Tibial nerve (tissue), 4 donors: ENCODE measurements at regions not wholly inside any gene's neighbourhood (a gene's known extent, or its start where the extent isn't known, plus 50 kb on each side); places are given as distances from the start of the nearest gene placed in this dataset.
"Not testable (repeated sequence)": the region's sequence is repeated elsewhere in the genome, so short reads cannot be mapped to it uniquely, and the experiment has no call there.

Experiments used
- DNase-seq, 2 donors: peaks; one replicate each; pipeline ENCODE4 v3.0.0-alpha.2; 2019; ENCODE audit warnings: low spot score in 2 of 2
- H3K27ac ChIP-seq, 4 donors: fragments of 200-600 bp; sonication (generic) in 3 of 4; one replicate each; pipeline ENCODE4 v1.5.1; 2017 to 2019; ENCODE audit warnings: mild to moderate bottlenecking in 1 of 4
- H3K27me3 ChIP-seq, 2 donors: fragments of 200-600 bp; sonication (generic) in 1 of 2; one replicate each; pipeline versions ENCODE4 v1.5.1 to v1.6.0; 2017 to 2019
- H3K36me3 ChIP-seq, 3 donors: fragments of 200-600 bp; sonication (generic); one replicate each; pipeline ENCODE4 v1.5.1; 2018 to 2019
- H3K4me1 ChIP-seq, 4 donors: fragments of 200-600 bp; sonication (generic) in 3 of 4; one replicate each; pipeline ENCODE4 v1.5.1; 2017 to 2019
- H3K4me3 ChIP-seq, 4 donors: fragments of 200-600 bp; sonication (generic) in 3 of 4; one replicate each; pipeline ENCODE4 v1.5.1; 2017 to 2019; ENCODE audit warnings: mild to moderate bottlenecking in 1 of 4, moderate library complexity in 1 of 4
- H3K9me3 ChIP-seq, 4 donors: fragments of 200-600 bp; sonication (generic) in 3 of 4; one replicate each; pipeline ENCODE4 v1.5.1; 2017 to 2019
- EP300 ChIP-seq, 2 donors: sonication (generic); formaldehyde crosslinking; IDR thresholded peaks; one replicate each; pipeline ENCODE4 v1.6.1; 2017; ENCODE audit warnings: antibody characterized with exemption in 2 of 2, mild to moderate bottlenecking in 1 of 2
- POLR2A ChIP-seq, 2 donors: fragments of 450-650 bp; IDR thresholded peaks; one replicate each; pipeline ENCODE4 v1.6.1; 2017; ENCODE audit warnings: antibody characterized with exemption in 2 of 2, mild to moderate bottlenecking in 2 of 2, moderate library complexity in 2 of 2
- WGBS, 2 donors: methylation state at CpG; one replicate each; pipeline ENCODE4 v1.1.5; 2018; 5-methylcytosine and 5-hydroxymethylcytosine counted together
- TF ChIP-seq, protein P1 (sequence below), 5 experiments: fragments of 200-600 bp in 3 of 5; fragments of 450-650 bp in 2 of 5; sonication (generic) in 3 of 5; IDR thresholded peaks; one replicate each; pipeline ENCODE4 v1.5.1; 2016 to 2019; ENCODE audit warnings: antibody characterized with exemption in 5 of 5, mild to moderate bottlenecking in 3 of 5, moderate library complexity in 2 of 5

DNA sequence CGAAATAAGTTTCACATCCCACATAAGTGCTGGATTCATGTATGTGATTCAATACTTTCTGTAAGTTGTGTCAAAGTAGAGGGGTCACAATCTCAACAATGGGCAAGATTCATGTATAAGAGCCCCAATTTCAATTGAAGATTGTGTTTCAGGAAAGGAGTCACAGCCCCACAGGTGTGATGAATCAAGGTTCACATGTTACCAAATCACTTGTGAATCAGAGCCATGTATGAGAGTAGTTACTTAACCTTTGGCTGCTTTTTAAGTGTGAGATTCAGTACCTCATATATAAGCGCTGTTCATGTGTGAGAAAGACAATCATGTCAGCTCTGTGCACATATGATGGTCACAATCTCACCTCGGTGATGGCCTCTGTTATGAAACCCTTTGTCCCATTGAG, 1100.0 kb upstream of the AMELY start:
- TF ChIP-seq EP300 (IDR thresholded peaks at IDR 0.05) (no peak), POLR2A (IDR thresholded peaks at IDR 0.05) (no peak)
- TF ChIP-seq, protein P1, sequence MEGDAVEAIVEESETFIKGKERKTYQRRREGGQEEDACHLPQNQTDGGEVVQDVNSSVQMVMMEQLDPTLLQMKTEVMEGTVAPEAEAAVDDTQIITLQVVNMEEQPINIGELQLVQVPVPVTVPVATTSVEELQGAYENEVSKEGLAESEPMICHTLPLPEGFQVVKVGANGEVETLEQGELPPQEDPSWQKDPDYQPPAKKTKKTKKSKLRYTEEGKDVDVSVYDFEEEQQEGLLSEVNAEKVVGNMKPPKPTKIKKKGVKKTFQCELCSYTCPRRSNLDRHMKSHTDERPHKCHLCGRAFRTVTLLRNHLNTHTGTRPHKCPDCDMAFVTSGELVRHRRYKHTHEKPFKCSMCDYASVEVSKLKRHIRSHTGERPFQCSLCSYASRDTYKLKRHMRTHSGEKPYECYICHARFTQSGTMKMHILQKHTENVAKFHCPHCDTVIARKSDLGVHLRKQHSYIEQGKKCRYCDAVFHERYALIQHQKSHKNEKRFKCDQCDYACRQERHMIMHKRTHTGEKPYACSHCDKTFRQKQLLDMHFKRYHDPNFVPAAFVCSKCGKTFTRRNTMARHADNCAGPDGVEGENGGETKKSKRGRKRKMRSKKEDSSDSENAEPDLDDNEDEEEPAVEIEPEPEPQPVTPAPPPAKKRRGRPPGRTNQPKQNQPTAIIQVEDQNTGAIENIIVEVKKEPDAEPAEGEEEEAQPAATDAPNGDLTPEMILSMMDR (IDR thresholded peaks at IDR 0.05): no peak
- H3K36me3 ChIP-seq: no peaks in the 10 kb centered on the region
- no peaks in the 10 kb centered on the region for H3K4me1 ChIP-seq
- no peak overlapping the region for H3K27ac ChIP-seq
- DNase-seq: no peak
- 90% methylated on average over 3 of the region's 3 CpGs; no CpG with 5 or more reads in 1 of the 2 donors for WGBS, 2 donors
- H3K4me3 ChIP-seq: no peak overlapping the region
- H3K27me3 ChIP-seq: no peaks in the 10 kb centered on the region
- H3K9me3 ChIP-seq: no peaks in the 10 kb centered on the region

DNA sequence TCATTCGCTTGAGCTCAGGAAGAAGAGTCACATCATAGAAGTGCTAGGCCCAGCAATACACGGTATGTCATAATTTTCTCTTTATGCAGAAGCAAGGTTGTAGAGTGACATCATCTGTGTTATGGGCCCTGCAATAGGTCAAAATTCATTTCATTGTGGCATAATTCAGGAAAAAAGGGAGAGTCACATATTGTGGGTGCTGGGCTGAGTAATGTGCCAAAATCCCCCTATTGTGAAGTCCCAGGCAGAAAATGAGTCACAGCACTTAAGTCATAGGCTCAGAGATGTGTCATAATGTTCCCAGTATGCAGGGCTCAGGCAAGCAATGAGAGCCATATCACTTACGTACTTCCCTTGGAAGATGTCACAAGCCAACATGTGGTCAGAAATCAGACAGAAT, 1092.6 kb upstream of the AMELY start:
- TF ChIP-seq, protein P1 (IDR thresholded peaks at IDR 0.05): no peak
- TF ChIP-seq EP300 (IDR thresholded peaks at IDR 0.05): no peak
- no peak for TF ChIP-seq POLR2A (IDR thresholded peaks at IDR 0.05)
- WGBS, 2 donors: 69% methylated on average over 2 of the region's 3 CpGs; no CpG with 5 or more reads in 1 of the 2 donors
- Histone ChIP-seq H3K27me3 (no peaks in the 10 kb centered on the region), H3K4me1 (no peaks in the 10 kb centered on the region), H3K27ac (no peak overlapping the region), H3K36me3 (no peaks in the 10 kb centered on the region), H3K9me3 (no peaks in the 10 kb centered on the region), H3K4me3 (no peak overlapping the region)
- DNase-seq: no peak

DNA sequence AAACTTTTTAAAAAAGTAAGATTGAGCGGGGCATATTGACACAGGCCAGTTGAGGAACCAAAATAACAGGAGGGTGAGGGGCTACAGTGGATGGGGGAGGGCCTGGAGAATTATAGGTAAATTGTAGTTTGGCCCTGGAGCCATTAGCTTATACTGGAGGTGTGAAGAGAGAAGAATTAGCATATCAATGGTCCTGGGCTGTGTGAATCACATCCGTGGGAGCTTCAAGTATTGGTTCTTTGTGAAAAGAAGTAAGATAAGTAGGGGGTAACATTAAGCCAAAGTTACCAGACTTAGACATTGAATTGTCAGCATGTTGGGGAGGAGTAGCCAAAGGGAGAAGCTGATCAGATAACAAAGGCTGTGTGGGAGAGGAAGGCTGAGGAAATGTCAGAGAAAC, 1085.2 kb upstream of the AMELY start:
- no peaks in the 10 kb centered on the region for H3K36me3 ChIP-seq
- H3K27me3 ChIP-seq: no peaks in the 10 kb centered on the region
- H3K27ac ChIP-seq: no peak overlapping the region
- DNase-seq: no peak
- no peaks in the 10 kb centered on the region for H3K9me3 ChIP-seq
- WGBS, 2 donors: 43% methylated on average over 2 of the region's 2 CpGs; no CpG with 5 or more reads in 1 of the 2 donors
- H3K4me3 ChIP-seq: no peak overlapping the region
- no peak for TF ChIP-seq POLR2A (IDR thresholded peaks at IDR 0.05)
- TF ChIP-seq EP300 (IDR thresholded peaks at IDR 0.05): no peak
- TF ChIP-seq, protein P1 (IDR thresholded peaks at IDR 0.05): no peak
- H3K4me1 ChIP-seq: no peaks in the 10 kb centered on the region

DNA sequence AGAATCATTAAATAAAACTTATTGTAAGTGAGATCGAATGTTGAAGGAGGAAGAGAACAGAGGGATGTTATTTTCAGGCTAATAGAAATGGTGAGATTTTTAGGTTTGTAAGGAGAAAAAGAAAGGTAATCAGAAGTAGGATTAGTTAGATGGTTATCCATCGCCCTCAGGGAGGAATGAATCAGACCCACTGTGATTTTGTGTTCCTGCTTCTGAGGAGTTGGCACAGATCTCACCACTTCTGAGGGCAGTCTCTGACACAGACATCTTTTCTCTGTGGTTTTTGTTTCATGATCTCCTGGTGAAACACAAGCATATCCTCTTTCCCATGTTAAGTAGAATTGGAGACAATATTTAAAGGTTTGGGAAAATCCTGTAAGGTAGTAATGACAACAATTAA, 1083.2 kb upstream of the AMELY start:
- H3K27ac ChIP-seq, DNase-seq, H3K4me1 ChIP-seq, H3K4me3 ChIP-seq, H3K9me3 ChIP-seq, H3K36me3 ChIP-seq, H3K27me3 ChIP-seq: not testable (repeated sequence)
- 92% methylated on average over 2 of the region's 2 CpGs; no CpG with 5 or more reads in 1 of the 2 donors for WGBS, 2 donors

DNA sequence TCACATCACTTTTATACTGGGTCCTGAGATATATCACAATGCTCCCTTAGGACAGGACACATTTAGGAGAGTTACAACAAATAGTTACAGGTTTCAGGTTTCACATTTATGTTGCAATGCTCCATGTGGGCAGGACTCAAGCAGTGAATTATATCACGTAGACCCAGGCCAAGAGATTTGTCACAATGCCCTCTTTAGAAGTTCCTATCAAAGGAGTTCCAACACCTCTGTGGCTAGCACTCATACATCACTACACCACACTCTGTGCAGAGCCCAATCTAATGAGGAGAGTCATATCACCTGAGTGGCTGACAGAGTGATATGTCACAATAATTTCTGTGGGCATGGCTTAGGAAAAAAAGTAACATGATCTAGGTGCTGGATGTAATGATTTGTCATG, 1068.2 kb upstream of the AMELY start:
- H3K4me3 ChIP-seq: no peak overlapping the region
- no peaks in the 10 kb centered on the region for H3K27me3 ChIP-seq
- TF ChIP-seq POLR2A (IDR thresholded peaks at IDR 0.05) (no peak), EP300 (IDR thresholded peaks at IDR 0.05) (no peak)
- TF ChIP-seq, protein P1 (IDR thresholded peaks at IDR 0.05): no peak
- DNase-seq: no peak
- no peaks in the 10 kb centered on the region for H3K36me3 ChIP-seq
- no peaks in the 10 kb centered on the region for H3K4me1 ChIP-seq
- no peak overlapping the region for H3K27ac ChIP-seq
- H3K9me3 ChIP-seq: no peaks in the 10 kb centered on the region
- 100% methylated on average over 1 of the region's 1 CpG; no CpG with 5 or more reads in 1 of the 2 donors for WGBS, 2 donors

DNA sequence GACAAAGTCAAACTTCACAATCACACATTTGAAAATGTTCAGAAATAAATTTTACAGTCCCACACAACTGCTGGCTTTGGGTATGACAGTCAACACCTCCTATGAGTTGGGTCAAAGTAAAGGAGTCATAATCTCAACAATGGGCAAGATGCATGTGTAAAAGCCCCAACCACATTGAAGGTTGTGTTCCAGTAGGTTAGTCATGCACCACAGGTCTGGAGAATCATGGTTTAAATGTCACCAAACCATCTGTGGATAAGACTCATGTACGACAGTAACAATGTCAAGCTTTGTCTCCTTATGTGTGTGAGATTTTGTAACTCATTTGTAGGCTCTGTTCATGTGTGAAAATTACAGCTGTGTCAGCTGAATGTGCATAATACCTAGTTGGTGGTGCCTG, 1065.7 kb upstream of the AMELY start:
- Histone ChIP-seq H3K4me3 (no peak overlapping the region), H3K4me1 (no peaks in the 10 kb centered on the region), H3K27ac (no peak overlapping the region), H3K36me3 (no peaks in the 10 kb centered on the region), H3K27me3 (no peaks in the 10 kb centered on the region), H3K9me3 (no peaks in the 10 kb centered on the region)
- 60% methylated on average over 1 of the region's 1 CpG; no CpG with 5 or more reads in 1 of the 2 donors for WGBS, 2 donors
- DNase-seq: no peak
- no peak for TF ChIP-seq POLR2A (IDR thresholded peaks at IDR 0.05)
- TF ChIP-seq, protein P1 (IDR thresholded peaks at IDR 0.05): no peak
- TF ChIP-seq EP300 (IDR thresholded peaks at IDR 0.05): no peak
